Keratinocyte (primary cell): ENCODE measurements at regions not wholly inside any gene's neighbourhood (a gene's known extent, or its start where the extent isn't known, plus 50 kb on each side); places are given as distances from the start of the nearest gene placed in this dataset.

ENCODE experiments used
- DNase-seq: peaks from one replicate; pipeline ENCODE4 v3.0.0-alpha.2; 2011; ENCODE audit warnings: low read depth, missing footprints, low spot score
- FAIRE-seq: peaks from 2 replicates; lab custom pipeline; 2011; peaks lifted over from hg19 to GRCh38; lab: Jason Lieb, UNC
- H2AFZ ChIP-seq: 2 replicates; pipeline ENCODE4 v1.6.0; 2012; ENCODE audit warnings: low read length, control low read depth, inconsistent platforms; ENCODE audit not compliant: control insufficient read depth
- H3K27ac ChIP-seq: 2 replicates; pipeline ENCODE4 v1.5.1; 2011; ENCODE audit warnings: low read length; ENCODE audit not compliant: control insufficient read depth, insufficient read depth
- H3K27me3 ChIP-seq: 3 replicates; pipeline ENCODE4 v1.6.0; 2011; ENCODE audit warnings: low read length; ENCODE audit not compliant: control insufficient read depth, insufficient read depth; ENCODE audit errors: extremely low read depth
- H3K36me3 ChIP-seq, 2 experiments: 2 replicates in 1 of 2; 3 replicates in 1 of 2; pipeline ENCODE4 v1.5.1; 2011; ENCODE audit warnings: low read length in 2 of 2, mild to moderate bottlenecking in 1 of 2; ENCODE audit not compliant: control insufficient read depth in 2 of 2, insufficient read depth in 2 of 2; ENCODE audit errors: extremely low read depth in 1 of 2
- H3K4me1 ChIP-seq: 3 replicates; pipeline ENCODE4 v1.5.1; 2011; ENCODE audit warnings: low read length; ENCODE audit not compliant: control insufficient read depth, insufficient read depth; ENCODE audit errors: extremely low read depth
- H3K4me2 ChIP-seq: 3 replicates; pipeline ENCODE4 v1.6.0; 2011; ENCODE audit warnings: low read depth, low read length; ENCODE audit not compliant: control insufficient read depth, insufficient read depth; ENCODE audit errors: extremely low read depth
- H3K4me3 ChIP-seq, 3 experiments: fragments of 200-600 bp in 1 of 3; sonication (generic) in 1 of 3; 2 replicates in 2 of 3; 3 replicates in 1 of 3; pipeline ENCODE4 v1.5.1; 2011 to 2016; ENCODE audit warnings: low read length in 3 of 3, mild to moderate bottlenecking in 3 of 3, control low read depth in 2 of 3, inconsistent platforms in 1 of 3, low read depth in 1 of 3, mixed read lengths in 1 of 3, mixed run types in 1 of 3, moderate library complexity in 1 of 3; ENCODE audit not compliant: control insufficient read depth in 2 of 3, insufficient read depth in 2 of 3; ENCODE audit errors: extremely low read depth in 1 of 3
- H3K79me2 ChIP-seq: 2 replicates; pipeline ENCODE4 v1.6.0; 2012; ENCODE audit warnings: low read length; ENCODE audit not compliant: control insufficient read depth, insufficient read depth
- H3K9ac ChIP-seq: 3 replicates; pipeline ENCODE4 v1.6.0; 2011; ENCODE audit warnings: low read length; ENCODE audit not compliant: control insufficient read depth, insufficient read depth; ENCODE audit errors: extremely low read depth
- H3K9me1 ChIP-seq: 3 replicates; pipeline ENCODE4 v1.6.0; 2011; ENCODE audit warnings: low read length; ENCODE audit not compliant: control insufficient read depth, insufficient read depth; ENCODE audit errors: extremely low read depth
- H3K9me3 ChIP-seq: 2 replicates; pipeline ENCODE4 v1.5.1; 2012; ENCODE audit warnings: low read depth, low read length; ENCODE audit not compliant: control insufficient read depth
- H4K20me1 ChIP-seq: 3 replicates; pipeline ENCODE4 v1.6.0; 2011; ENCODE audit warnings: low read length; ENCODE audit not compliant: control insufficient read depth, insufficient read depth; ENCODE audit errors: extremely low read depth
- EZH2 ChIP-seq: IDR thresholded peaks from one replicate; pipeline ENCODE4 v1.6.1; 2012; ENCODE audit warnings: inconsistent platforms, mild to moderate bottlenecking, low read length, moderate library complexity
- dilution Hi-C: fragments of 300-500 bp; cut with MboI; formaldehyde crosslinking; loops from one replicate; pipeline ENCODE4 v1.7.0; 2020; ENCODE audit warnings: low sequenced_read_pairs; ENCODE audit not compliant: extremely low pct_ligation_motif_present
- TF ChIP-seq, protein P1 (sequence below), 3 experiments: IDR thresholded peaks in 1 of 3; conservative IDR thresholded peaks in 1 of 3; optimal IDR thresholded peaks in 1 of 3; 2 replicates in 2 of 3; 3 replicates in 1 of 3; pipeline versions ENCODE3 to v1.5.1; 2011; ENCODE audit warnings: low read length in 3 of 3, mild to moderate bottlenecking in 3 of 3, moderate library complexity in 2 of 3, control low read depth in 1 of 3, inconsistent platforms in 1 of 3; ENCODE audit not compliant: insufficient read depth in 2 of 3; ENCODE audit errors: extremely low read depth in 1 of 3

- Histone ChIP-seq H4K20me1 (no peaks in the 10 kb centered on the region), H3K9me1 (no peaks in the 10 kb centered on the region), H3K79me2 (no peaks in the 10 kb centered on the region), H3K4me3 (no peak overlapping the region), H3K9ac (no peak overlapping the region), H3K9me3 (no peaks in the 10 kb centered on the region), H3K36me3 (no peaks in the 10 kb centered on the region), H3K27me3 (no peaks in the 10 kb centered on the region), H3K4me2 (no peak overlapping the region), H3K27ac (no peak overlapping the region), H3K4me1 (no peaks in the 10 kb centered on the region), H2AFZ (no peak overlapping the region)
- TF ChIP-seq, protein P1, sequence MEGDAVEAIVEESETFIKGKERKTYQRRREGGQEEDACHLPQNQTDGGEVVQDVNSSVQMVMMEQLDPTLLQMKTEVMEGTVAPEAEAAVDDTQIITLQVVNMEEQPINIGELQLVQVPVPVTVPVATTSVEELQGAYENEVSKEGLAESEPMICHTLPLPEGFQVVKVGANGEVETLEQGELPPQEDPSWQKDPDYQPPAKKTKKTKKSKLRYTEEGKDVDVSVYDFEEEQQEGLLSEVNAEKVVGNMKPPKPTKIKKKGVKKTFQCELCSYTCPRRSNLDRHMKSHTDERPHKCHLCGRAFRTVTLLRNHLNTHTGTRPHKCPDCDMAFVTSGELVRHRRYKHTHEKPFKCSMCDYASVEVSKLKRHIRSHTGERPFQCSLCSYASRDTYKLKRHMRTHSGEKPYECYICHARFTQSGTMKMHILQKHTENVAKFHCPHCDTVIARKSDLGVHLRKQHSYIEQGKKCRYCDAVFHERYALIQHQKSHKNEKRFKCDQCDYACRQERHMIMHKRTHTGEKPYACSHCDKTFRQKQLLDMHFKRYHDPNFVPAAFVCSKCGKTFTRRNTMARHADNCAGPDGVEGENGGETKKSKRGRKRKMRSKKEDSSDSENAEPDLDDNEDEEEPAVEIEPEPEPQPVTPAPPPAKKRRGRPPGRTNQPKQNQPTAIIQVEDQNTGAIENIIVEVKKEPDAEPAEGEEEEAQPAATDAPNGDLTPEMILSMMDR (optimal IDR thresholded peaks at IDR 0.05 in 1 of 3, IDR thresholded peaks at IDR 0.05 in 1 of 3, conservative IDR thresholded peaks at IDR 0.05 in 1 of 3; ENCODE audit: extremely low read depth in 1 of 3, insufficient read depth in 2 of 3, low read length in 3 of 3): no peak
- TF ChIP-seq EZH2: no peak
- dilution Hi-C loops: no loop called here
- FAIRE-seq: no peak
- DNase-seq: no peak
These were observed 100.8 kb upstream of the CXorf66 start for GRCh38 chrX:140065961-140066662.

DNA sequence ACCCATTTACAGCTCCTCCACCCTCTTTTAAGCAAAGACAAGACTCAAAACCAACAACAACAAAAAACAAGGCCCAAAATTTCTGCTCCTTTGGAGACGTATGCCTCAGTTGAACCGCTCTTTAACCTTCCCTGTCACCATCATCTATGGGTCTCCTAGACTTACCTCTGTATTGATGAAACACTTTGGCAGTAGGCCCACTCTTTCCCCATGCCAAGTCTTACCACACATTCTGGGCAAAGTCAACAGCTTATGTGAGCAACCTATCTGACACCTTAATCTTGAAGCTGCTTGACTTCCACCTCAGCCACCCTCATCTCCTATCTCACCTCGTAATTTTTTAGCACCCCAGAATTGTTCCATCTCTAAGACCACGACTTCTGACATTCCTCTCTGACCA, 99.7 kb upstream of the CXorf66 start:
- Histone ChIP-seq H4K20me1 (no peaks in the 10 kb centered on the region), H2AFZ (no peak overlapping the region), H3K79me2 (no peaks in the 10 kb centered on the region), H3K27ac (no peak overlapping the region), H3K4me1 (no peaks in the 10 kb centered on the region), H3K4me2 (no peak overlapping the region), H3K9me1 (no peaks in the 10 kb centered on the region), H3K4me3 (no peak overlapping the region), H3K36me3 (no peaks in the 10 kb centered on the region), H3K9me3 (no peaks in the 10 kb centered on the region), H3K27me3 (no peaks in the 10 kb centered on the region), H3K9ac (no peak overlapping the region)
- TF ChIP-seq, protein P1 (optimal IDR thresholded peaks at IDR 0.05 in 1 of 3, IDR thresholded peaks at IDR 0.05 in 1 of 3, conservative IDR thresholded peaks at IDR 0.05 in 1 of 3; ENCODE audit: extremely low read depth in 1 of 3, insufficient read depth in 2 of 3, low read length in 3 of 3): no peak
- TF ChIP-seq EZH2: no peak
- DNase-seq: no peak
- FAIRE-seq: no peak
- dilution Hi-C loops: no loop called here
